Prostate gland (tissue), 2 donors: ENCODE measurements at regions not wholly inside any gene's neighbourhood (a gene's known extent, or its start where the extent isn't known, plus 50 kb on each side); places are given as distances from the start of the nearest gene placed in this dataset.

ENCODE experiments used
- DNase-seq: peaks from one replicate; pipeline ENCODE4 v3.0.0-alpha.2; 2019; ENCODE audit warnings: low spot score
- H3K27ac ChIP-seq, 2 donors: fragments of 200-600 bp; sonication (generic); 2 replicates each; pipeline ENCODE4 v1.5.1; 2017 to 2019
- H3K27me3 ChIP-seq: fragments of 200-600 bp; sonication (generic); replicated peaks from 2 replicates; pipeline ENCODE4 v1.5.1; 2019; ENCODE audit not compliant: insufficient read depth
- H3K36me3 ChIP-seq, 2 donors: fragments of 200-600 bp; sonication (generic); 1 replicate in 1 of 2; 2 replicates in 1 of 2; pipeline versions ENCODE4 v1.5.1 to v1.8.1; 2017 to 2019
- H3K4me1 ChIP-seq: fragments of 200-600 bp; sonication (generic); replicated peaks from 2 replicates; pipeline ENCODE4 v1.5.1; 2019
- H3K4me3 ChIP-seq, 2 donors: fragments of 200-600 bp; sonication (generic); 2 replicates each; pipeline ENCODE4 v1.5.1; 2017 to 2019
- H3K9me3 ChIP-seq: fragments of 200-600 bp; sonication (generic); 2 replicates; pipeline ENCODE4 v1.5.1; 2017
- POLR2A ChIP-seq: fragments of 450-650 bp; IDR thresholded peaks from one replicate; pipeline ENCODE4 v1.6.1; 2016; ENCODE audit warnings: antibody characterized with exemption, mild to moderate bottlenecking
- POLR2AphosphoS5 ChIP-seq: sonication (generic); formaldehyde crosslinking; IDR thresholded peaks from one replicate; pipeline ENCODE4 v1.6.1; 2017; ENCODE audit warnings: antibody characterized with exemption
- WGBS: methylation state at CpG from one replicate; pipeline ENCODE4 v1.1.5; 2018; 5-methylcytosine and 5-hydroxymethylcytosine counted together
- intact Hi-C: fragments of 100-400 bp; cut with DNase I; formaldehyde crosslinking; loops from one replicate; pipeline ENCODE4 v1.14.2; 2022
- TF ChIP-seq, protein P1 (sequence below), 4 experiments: fragments of 200-600 bp in 2 of 4; fragments of 450-650 bp in 2 of 4; sonication (generic) in 2 of 4; IDR thresholded peaks; 1 replicate in 3 of 4; 2 replicates in 1 of 4; pipeline ENCODE4 v1.5.1; 2016 to 2019; ENCODE audit warnings: antibody characterized with exemption in 4 of 4, mild to moderate bottlenecking in 2 of 4, moderate library complexity in 2 of 4

DNA sequence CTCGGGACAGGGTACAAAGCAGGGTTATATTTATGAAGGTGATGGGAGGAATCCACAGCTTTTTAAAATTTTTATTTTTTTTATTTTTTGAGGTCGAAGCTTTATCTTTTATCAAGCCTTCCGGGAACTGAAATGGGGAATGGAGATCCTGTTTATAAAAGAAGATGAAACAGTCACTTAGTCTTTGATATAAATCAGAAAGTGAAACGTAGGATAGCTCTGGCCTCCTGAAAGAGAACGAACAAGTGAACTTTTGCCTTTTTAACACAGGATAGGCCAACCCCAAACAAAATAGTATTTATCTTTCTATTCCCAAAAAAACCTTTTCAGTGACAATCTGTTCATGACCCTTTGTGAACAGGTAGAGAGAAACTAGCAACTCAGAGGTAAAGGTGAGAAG lies 634.0 kb upstream of the LMCD1 start:
- DNase-seq: no peak
- intact Hi-C loops: no loop called here
- no peaks in the 10 kb centered on the region for H3K9me3 ChIP-seq
- no peaks in the 10 kb centered on the region for H3K36me3 ChIP-seq
- TF ChIP-seq, protein P1, sequence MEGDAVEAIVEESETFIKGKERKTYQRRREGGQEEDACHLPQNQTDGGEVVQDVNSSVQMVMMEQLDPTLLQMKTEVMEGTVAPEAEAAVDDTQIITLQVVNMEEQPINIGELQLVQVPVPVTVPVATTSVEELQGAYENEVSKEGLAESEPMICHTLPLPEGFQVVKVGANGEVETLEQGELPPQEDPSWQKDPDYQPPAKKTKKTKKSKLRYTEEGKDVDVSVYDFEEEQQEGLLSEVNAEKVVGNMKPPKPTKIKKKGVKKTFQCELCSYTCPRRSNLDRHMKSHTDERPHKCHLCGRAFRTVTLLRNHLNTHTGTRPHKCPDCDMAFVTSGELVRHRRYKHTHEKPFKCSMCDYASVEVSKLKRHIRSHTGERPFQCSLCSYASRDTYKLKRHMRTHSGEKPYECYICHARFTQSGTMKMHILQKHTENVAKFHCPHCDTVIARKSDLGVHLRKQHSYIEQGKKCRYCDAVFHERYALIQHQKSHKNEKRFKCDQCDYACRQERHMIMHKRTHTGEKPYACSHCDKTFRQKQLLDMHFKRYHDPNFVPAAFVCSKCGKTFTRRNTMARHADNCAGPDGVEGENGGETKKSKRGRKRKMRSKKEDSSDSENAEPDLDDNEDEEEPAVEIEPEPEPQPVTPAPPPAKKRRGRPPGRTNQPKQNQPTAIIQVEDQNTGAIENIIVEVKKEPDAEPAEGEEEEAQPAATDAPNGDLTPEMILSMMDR (IDR thresholded peaks at IDR 0.05): no peak
- 32% methylated on average over 5 of the region's 5 CpGs for WGBS
- no peaks in the 10 kb centered on the region for H3K27me3 ChIP-seq
- no peak overlapping the region for H3K27ac ChIP-seq
- no peaks in the 10 kb centered on the region for H3K4me1 ChIP-seq
- no peak overlapping the region for H3K4me3 ChIP-seq

DNA sequence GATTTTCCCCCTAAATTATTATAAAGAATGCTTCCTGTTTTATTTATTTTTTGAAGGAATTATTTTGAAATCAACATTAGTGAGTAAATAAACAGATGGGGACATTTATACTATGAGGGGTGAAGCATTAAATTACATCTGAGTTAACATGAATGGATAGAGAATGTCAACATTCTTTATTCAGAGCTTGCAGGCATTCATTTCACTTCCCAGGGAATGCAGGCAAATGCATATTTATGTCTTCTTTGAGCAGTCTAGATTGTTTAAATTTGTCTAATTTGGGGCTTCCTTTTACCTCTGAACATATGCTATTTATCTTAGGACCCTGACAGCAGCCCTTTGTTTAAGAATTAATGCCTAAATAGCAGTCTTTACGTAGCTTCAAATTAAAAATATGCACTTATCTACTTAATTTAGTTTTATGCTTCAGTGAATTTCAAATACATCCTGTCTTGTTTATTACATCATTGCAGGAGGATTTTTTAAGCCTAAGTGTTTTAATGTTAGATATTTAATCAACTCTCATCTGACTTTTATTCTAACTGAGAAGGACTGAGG lies 630.5 kb upstream of the LMCD1 start:
- WGBS: 15% methylated on average over 1 of the region's 1 CpG
- no peak overlapping the region for H3K27ac ChIP-seq
- H3K4me3 ChIP-seq: no peak overlapping the region
- H3K36me3 ChIP-seq: no peaks in the 10 kb centered on the region
- TF ChIP-seq POLR2A (no peak), POLR2AphosphoS5 (no peak)
- TF ChIP-seq, protein P1 (IDR thresholded peaks at IDR 0.05): no peak
- H3K9me3 ChIP-seq: no peaks in the 10 kb centered on the region
- DNase-seq: no peak
- intact Hi-C loops: no loop called here
- H3K4me1 ChIP-seq: no peaks in the 10 kb centered on the region
- H3K27me3 ChIP-seq: no peaks in the 10 kb centered on the region

DNA sequence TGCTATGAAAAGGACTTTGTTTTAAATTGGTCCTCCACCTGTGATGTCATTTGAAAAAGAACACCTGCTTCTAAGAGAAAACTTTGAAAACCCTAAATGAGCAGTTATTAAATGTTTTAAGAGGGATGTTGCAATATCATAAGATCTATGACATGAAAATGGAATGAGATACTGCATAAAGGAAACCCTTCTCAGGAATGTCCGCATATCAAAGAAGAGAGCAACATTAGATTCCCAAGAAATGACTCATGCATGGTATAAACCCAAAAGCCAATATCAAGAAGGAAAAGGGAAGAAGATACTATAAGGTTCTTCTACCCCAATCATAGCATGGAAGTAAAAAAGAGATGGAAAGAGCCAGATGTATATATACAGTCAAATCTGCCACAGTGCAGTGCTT lies 627.5 kb upstream of the LMCD1 start:
- 97% methylated on average over 1 of the region's 1 CpG for WGBS
- Histone ChIP-seq H3K36me3 (no peaks in the 10 kb centered on the region), H3K4me1 (no peaks in the 10 kb centered on the region), H3K27me3 (no peaks in the 10 kb centered on the region), H3K4me3 (no peak overlapping the region), H3K9me3 (no peaks in the 10 kb centered on the region), H3K27ac (no peak overlapping the region)
- DNase-seq: no peak
- intact Hi-C loops: no loop called here
- no peak for TF ChIP-seq POLR2AphosphoS5
- TF ChIP-seq, protein P1 (IDR thresholded peaks at IDR 0.05): no peak
- no peak for TF ChIP-seq POLR2A

DNA sequence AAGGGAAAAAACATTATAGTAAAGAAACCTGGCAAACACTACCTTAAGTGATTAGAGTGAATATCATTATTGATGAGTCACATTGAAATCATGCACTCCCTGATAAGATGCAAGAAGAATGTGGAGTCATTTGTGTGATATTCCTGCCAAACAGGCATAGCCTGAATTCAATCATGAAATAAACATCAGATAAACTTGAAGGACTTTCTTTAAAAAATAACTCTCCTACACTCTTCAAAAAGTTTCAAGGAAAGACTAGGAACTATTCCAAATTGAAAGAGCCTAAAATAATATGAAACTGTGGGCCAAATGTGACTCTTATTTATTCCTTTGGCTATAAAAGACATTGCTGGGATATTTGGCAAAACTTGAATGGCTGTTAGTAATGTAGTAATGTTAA lies 625.7 kb upstream of the LMCD1 start:
- intact Hi-C loops: no loop called here
- Histone ChIP-seq H3K27me3 (no peaks in the 10 kb centered on the region), H3K4me1 (no peaks in the 10 kb centered on the region), H3K27ac (no peak overlapping the region), H3K36me3 (no peaks in the 10 kb centered on the region), H3K4me3 (no peak overlapping the region), H3K9me3 (no peaks in the 10 kb centered on the region)
- DNase-seq: no peak
- TF ChIP-seq POLR2A (no peak), POLR2AphosphoS5 (no peak)
- TF ChIP-seq, protein P1 (IDR thresholded peaks at IDR 0.05): no peak

DNA sequence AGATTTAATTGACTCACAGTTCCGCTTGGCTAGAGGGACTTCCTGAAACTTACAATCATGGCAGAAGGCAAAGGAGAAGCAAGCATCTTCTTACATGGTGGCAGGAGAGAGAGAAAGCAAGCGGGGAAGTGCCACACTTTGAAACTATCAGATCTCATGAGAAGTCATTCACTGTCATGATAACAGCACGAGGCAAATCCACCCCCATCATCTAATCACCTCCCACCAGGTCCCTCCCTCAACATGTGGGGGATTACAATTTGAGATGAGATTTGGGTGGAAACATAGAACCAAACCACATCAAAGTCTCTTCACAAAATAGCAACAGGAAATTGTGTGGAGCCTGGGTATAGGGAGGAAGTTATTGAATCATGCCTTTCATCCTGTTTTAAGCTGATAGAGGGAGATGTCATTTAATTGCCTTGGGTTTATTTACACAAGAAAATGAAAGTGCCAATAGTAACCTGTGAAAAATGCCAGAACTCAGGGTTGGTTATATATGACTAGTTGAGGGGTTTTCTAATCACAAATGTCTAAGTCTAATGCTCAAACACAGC lies 624.8 kb upstream of the LMCD1 start:
- no peak overlapping the region for H3K27ac ChIP-seq
- 59% methylated on average over 3 of the region's 3 CpGs for WGBS
- H3K36me3 ChIP-seq: no peaks in the 10 kb centered on the region
- H3K27me3 ChIP-seq: no peaks in the 10 kb centered on the region
- H3K4me1 ChIP-seq: no peaks in the 10 kb centered on the region
- intact Hi-C loops: no loop called here
- no peak for DNase-seq
- H3K4me3 ChIP-seq: no peak overlapping the region
- TF ChIP-seq, protein P1 (IDR thresholded peaks at IDR 0.05): no peak
- TF ChIP-seq POLR2AphosphoS5 (no peak), POLR2A (no peak)
- H3K9me3 ChIP-seq: no peaks in the 10 kb centered on the region
